ENCODE measurements at regions not wholly inside any gene's neighbourhood (a gene's known extent, or its start where the extent isn't known, plus 50 kb on each side); places are given as distances from the start of the nearest gene placed in this dataset.

DNA sequence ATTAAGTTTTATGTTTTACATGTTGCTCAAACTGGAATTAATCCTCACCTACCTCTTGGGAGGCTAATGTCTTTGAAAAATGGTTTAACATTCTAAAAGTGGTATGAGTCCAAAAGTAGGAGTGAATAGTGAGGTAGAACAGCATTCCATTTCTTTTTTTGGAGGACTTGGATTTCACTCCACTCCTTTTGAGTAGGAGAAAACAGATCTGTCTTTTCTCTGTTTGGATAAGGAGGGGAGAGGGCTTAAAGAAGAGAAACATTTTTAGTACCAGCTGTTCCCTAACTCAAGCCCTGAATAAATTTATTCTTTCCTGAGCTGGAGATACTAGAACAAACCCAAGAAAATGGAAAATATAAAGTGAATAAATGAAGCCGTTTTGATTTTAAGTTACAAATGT is 687.9 kb downstream of the MECOM start:
- Histone ChIP-seq H3K4me1 (ENCODE audit: control insufficient read depth, insufficient read depth, low read length) (peaks cover 7% of the 10 kb centered on the region), H3K36me3 (ENCODE audit: insufficient read depth, low read length) (no peaks in the 10 kb centered on the region), H3K9ac (ENCODE audit: low read depth, low read length) (no peak overlapping the region), H3K9me3 (replicated peaks; ENCODE audit: low read length) (no peaks in the 10 kb centered on the region), H3K27me3 (ENCODE audit: control insufficient read depth, insufficient read depth, low read length) (no peaks in the 10 kb centered on the region), H3K4me3 (ENCODE audit: low read length) (no peak overlapping the region), H3K4me2 (ENCODE audit: low read length) (no peak overlapping the region)

DNA sequence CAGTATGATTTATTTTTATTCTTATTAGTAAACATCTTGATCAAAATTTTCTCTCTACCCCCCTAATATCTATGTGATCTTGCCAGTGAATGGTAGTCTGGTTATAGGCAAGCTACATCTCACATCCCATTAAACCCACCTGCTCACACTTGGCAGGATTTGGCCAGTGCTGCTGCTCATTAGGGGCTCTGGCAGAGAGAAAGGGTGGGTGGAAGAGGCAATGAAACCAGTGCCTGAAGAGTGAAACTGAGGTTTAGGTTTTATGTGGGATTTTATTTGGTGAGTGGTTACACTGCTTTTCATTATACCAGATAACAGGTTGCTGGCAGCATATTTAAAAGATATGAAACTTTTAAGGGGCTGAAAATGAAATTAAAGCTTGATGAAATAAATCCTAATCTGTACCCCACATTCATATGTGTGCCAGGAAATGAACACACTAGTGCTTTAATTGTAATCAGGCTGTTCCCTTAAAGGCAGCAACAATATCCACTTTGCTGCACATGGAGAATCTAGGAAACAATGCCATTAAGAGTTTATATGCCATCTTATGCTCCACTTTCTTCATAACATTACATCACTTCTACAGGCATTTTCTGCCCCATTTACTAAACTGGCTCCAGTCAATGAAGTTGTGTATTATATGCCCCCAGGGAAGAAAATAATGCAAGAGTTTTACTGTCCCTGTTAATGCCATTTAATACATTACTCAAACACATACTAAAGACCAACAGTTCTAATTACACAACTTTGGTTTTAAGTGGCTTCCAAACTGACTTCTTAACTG is 688.7 kb downstream of the MECOM start:
- H3K4me2 ChIP-seq (ENCODE audit: low read length), result no peak overlapping the region
- H3K4me3 ChIP-seq (ENCODE audit: low read length), result no peak overlapping the region

DNA sequence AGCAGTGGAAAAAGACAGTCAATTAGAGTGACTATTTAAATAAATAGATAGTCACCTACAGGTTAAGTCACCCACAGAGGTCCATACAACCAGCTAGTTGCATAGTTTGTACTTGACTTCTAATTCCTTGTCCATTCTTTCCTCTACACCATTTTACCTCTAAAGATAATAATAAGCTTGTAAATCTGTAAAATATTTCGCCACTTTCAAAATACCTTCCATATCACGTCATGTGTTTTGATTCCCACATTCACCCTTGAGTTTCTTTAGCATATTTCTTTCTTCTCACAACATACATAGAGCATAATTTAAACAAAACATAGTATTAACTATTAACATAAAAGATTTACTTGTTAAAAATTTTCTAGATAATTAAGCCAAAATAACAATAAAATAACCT is 689.6 kb downstream of the MECOM start:
- Histone ChIP-seq H3K4me3 (ENCODE audit: low read length) (no peak overlapping the region), H3K4me1 (ENCODE audit: control insufficient read depth, insufficient read depth, low read length) (peaks cover 7% of the 10 kb centered on the region), H3K36me3 (ENCODE audit: insufficient read depth, low read length) (no peaks in the 10 kb centered on the region), H3K9ac (ENCODE audit: low read depth, low read length) (no peak overlapping the region), H3K4me2 (ENCODE audit: low read length) (no peak overlapping the region), H3K27me3 (ENCODE audit: control insufficient read depth, insufficient read depth, low read length) (no peaks in the 10 kb centered on the region), H3K9me3 (replicated peaks; ENCODE audit: low read length) (no peaks in the 10 kb centered on the region)

More for the DNA sequence above, 688.7 kb downstream of the MECOM start:
- Histone ChIP-seq H3K9me3 (replicated peaks; ENCODE audit: low read length) (no peaks in the 10 kb centered on the region), H3K4me1 (ENCODE audit: control insufficient read depth, insufficient read depth, low read length) (peaks cover 7% of the 10 kb centered on the region), H3K9ac (ENCODE audit: low read depth, low read length) (no peak overlapping the region), H3K36me3 (ENCODE audit: insufficient read depth, low read length) (no peaks in the 10 kb centered on the region), H3K27me3 (ENCODE audit: control insufficient read depth, insufficient read depth, low read length) (no peaks in the 10 kb centered on the region)

DNA sequence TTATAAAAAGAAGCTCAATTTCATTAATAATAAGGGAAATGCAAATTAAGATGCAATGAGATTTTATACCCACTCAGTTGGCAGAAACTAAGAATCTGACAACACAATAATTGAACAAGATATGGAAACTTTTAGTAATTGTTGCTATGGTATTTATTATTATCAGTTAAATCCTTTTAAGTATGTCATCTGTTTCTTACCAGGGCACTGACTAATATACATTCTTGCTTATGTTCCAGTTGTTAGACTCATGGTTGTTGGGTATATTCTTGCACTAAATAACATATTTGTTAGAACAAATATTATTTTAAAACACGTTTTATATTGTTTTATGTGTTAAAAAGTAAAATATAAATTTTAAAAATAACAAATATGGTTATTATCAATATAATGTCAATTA is 690.3 kb downstream of the MECOM start:
- peaks cover 4% of the 10 kb centered on the region for H3K4me1 ChIP-seq (ENCODE audit: control insufficient read depth, insufficient read depth, low read length)
- H3K9ac ChIP-seq (ENCODE audit: low read depth, low read length), result no peak overlapping the region
- no peaks in the 10 kb centered on the region for H3K27me3 ChIP-seq (ENCODE audit: control insufficient read depth, insufficient read depth, low read length)
- H3K4me2 ChIP-seq (ENCODE audit: low read length), result no peak overlapping the region
- H3K36me3 ChIP-seq (ENCODE audit: insufficient read depth, low read length), result no peaks in the 10 kb centered on the region
- no peak overlapping the region for H3K4me3 ChIP-seq (ENCODE audit: low read length)
- no peaks in the 10 kb centered on the region for H3K9me3 ChIP-seq (replicated peaks; ENCODE audit: low read length)

DNA sequence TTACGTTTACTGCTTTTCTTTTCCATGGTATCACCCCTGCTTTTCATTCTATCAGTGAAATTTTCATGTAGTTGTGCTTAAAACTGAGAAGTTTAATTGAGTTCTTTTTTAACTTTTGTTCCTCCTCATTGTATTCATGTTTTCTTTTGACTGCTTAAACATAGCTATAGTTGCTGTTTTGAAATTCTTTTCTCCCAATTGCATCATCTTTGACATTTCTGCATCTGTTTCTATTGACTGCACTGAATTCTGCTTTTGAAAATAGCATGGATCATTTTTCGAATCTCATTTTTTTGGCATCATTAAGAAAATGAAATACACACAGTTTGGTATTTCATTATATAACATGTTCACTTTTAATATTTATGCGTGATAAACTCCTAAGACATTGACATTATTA is 694.9 kb downstream of the MECOM start:
- Histone ChIP-seq H3K4me2 (ENCODE audit: low read length) (no peak overlapping the region), H3K9ac (ENCODE audit: low read depth, low read length) (no peak overlapping the region), H3K27me3 (ENCODE audit: control insufficient read depth, insufficient read depth, low read length) (no peaks in the 10 kb centered on the region), H3K36me3 (ENCODE audit: insufficient read depth, low read length) (no peaks in the 10 kb centered on the region), H3K4me1 (ENCODE audit: control insufficient read depth, insufficient read depth, low read length) (no peaks in the 10 kb centered on the region), H3K4me3 (ENCODE audit: low read length) (no peak overlapping the region), H3K9me3 (replicated peaks; ENCODE audit: low read length) (no peaks in the 10 kb centered on the region)

DNA sequence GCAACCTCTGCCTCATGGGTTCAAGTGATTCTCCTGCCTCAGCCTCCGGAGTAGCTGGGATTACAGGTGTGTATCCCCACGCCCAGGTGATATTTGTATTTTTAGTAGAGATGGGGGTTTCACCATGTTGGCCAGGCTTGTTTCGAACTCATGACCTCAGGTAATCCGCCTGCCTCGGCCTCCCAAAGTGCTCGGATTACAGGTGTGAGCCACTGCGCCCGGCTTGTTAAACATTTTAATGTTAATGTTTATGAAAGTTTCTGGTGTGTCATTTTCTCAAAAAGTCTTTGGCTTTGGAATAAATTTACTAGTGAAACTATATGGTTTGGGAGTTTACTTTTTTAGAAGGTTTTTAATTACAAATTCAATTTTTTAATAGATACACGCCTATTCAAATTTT is 698.8 kb downstream of the MECOM start:
- Histone ChIP-seq H3K27me3 (ENCODE audit: control insufficient read depth, insufficient read depth, low read length) (no peaks in the 10 kb centered on the region), H3K9ac (ENCODE audit: low read depth, low read length) (no peak overlapping the region), H3K4me2 (ENCODE audit: low read length) (no peak overlapping the region), H3K36me3 (ENCODE audit: insufficient read depth, low read length) (no peaks in the 10 kb centered on the region), H3K9me3 (replicated peaks; ENCODE audit: low read length) (no peaks in the 10 kb centered on the region), H3K4me3 (ENCODE audit: low read length) (no peak overlapping the region), H3K4me1 (ENCODE audit: control insufficient read depth, insufficient read depth, low read length) (no peaks in the 10 kb centered on the region)

DNA sequence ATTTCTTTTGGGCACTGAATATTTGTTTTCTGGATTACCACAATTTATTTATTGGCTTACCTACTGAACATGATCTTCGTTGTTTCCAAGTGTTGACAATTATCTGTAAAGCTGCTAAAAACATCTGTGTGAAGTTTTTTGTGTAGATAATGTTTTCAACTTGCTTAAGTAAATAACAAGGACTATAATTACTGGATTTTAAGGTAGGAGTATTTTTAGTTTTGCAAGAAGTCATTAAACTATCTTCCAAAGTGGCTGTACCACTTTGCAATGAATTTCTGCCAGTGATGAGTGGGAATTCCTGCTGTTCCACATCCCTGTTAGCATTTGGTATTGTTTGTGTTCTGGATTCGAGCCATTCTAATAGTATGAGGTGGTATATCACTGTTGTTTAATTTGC is 702.2 kb downstream of the MECOM start:
- H3K4me2 ChIP-seq (ENCODE audit: low read length), result no peak overlapping the region
- H3K36me3 ChIP-seq (ENCODE audit: insufficient read depth, low read length), result no peaks in the 10 kb centered on the region
- no peak overlapping the region for H3K4me3 ChIP-seq (ENCODE audit: low read length)
- no peak overlapping the region for H3K9ac ChIP-seq (ENCODE audit: low read depth, low read length)
- no peaks in the 10 kb centered on the region for H3K4me1 ChIP-seq (ENCODE audit: control insufficient read depth, insufficient read depth, low read length)
- H3K27me3 ChIP-seq (ENCODE audit: control insufficient read depth, insufficient read depth, low read length), result no peaks in the 10 kb centered on the region
- no peaks in the 10 kb centered on the region for H3K9me3 ChIP-seq (replicated peaks; ENCODE audit: low read length)

DNA sequence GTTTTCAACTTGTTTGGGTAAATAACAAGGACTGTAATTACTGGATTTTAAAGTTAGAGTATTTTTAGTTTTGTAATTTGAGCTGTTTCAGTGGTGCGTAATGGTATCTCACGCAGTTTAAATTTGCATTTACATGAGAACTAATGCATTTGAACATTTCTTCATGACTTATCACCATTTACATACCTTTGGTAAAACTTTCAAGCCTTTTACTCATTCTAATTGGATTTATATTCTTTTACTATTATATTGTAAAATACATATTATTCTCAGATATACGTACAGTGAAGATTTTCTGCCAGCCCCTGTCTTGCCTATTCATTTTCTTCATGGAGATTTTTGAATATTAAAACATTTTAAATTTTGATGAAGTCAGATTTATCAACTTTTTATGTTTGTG is 703.8 kb downstream of the MECOM start:
- H3K4me2 ChIP-seq (ENCODE audit: low read length), result no peak overlapping the region
- no peaks in the 10 kb centered on the region for H3K27me3 ChIP-seq (ENCODE audit: control insufficient read depth, insufficient read depth, low read length)
- H3K9ac ChIP-seq (ENCODE audit: low read depth, low read length), result no peak overlapping the region
- no peaks in the 10 kb centered on the region for H3K9me3 ChIP-seq (replicated peaks; ENCODE audit: low read length)
- H3K4me3 ChIP-seq (ENCODE audit: low read length), result no peak overlapping the region
- H3K36me3 ChIP-seq (ENCODE audit: insufficient read depth, low read length), result no peaks in the 10 kb centered on the region
- no peaks in the 10 kb centered on the region for H3K4me1 ChIP-seq (ENCODE audit: control insufficient read depth, insufficient read depth, low read length)

DNA sequence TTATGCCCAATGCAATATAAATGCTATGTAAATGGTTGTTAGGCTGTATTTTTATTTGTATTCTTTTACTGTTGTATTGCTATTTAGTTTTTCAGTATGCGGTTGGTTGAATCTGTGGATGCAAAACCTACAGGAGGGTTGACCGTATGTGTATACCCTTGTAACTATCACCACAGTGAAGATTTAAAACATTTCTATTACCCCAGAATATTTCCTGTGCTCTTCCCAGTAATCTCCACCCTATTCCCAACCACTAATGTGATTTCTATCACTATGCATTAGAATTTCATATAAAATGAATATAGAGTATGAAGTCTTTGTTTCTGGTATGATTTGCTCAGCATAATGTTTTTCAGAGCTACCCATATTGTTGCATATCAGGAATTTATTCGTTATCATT is 705.0 kb downstream of the MECOM start:
- no peak overlapping the region for H3K4me3 ChIP-seq (ENCODE audit: low read length)
- H3K9ac ChIP-seq (ENCODE audit: low read depth, low read length), result no peak overlapping the region
- H3K36me3 ChIP-seq (ENCODE audit: insufficient read depth, low read length), result no peaks in the 10 kb centered on the region
- no peaks in the 10 kb centered on the region for H3K4me1 ChIP-seq (ENCODE audit: control insufficient read depth, insufficient read depth, low read length)
- no peak overlapping the region for H3K4me2 ChIP-seq (ENCODE audit: low read length)
- H3K9me3 ChIP-seq (replicated peaks; ENCODE audit: low read length), result no peaks in the 10 kb centered on the region
- H3K27me3 ChIP-seq (ENCODE audit: control insufficient read depth, insufficient read depth, low read length), result no peaks in the 10 kb centered on the region

DNA sequence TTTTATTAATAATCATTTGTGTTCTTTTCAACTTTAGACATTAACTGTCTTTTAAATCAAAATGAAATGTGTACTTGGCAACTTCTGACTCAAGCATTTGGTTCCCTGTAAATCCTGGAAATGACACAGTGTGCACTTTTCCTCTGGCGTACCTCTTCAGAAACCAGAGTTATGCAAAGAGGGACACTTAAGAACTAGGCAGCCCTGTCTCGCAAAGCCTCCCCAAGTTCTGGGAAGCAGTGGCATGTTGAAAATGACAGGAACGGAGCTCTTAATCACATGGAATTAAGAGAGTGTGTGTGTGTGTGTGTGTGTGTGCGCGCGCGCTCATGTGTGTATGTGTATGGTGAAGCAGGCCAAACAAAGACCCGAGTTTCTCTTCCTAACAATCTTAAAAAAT is 707.4 kb downstream of the MECOM start:
- Histone ChIP-seq H3K4me3 (ENCODE audit: low read length) (no peak overlapping the region), H3K9me3 (replicated peaks; ENCODE audit: low read length) (no peaks in the 10 kb centered on the region), H3K27me3 (ENCODE audit: control insufficient read depth, insufficient read depth, low read length) (no peaks in the 10 kb centered on the region), H3K4me2 (ENCODE audit: low read length) (no peak overlapping the region), H3K36me3 (ENCODE audit: insufficient read depth, low read length) (no peaks in the 10 kb centered on the region), H3K9ac (ENCODE audit: low read depth, low read length) (no peak overlapping the region), H3K4me1 (ENCODE audit: control insufficient read depth, insufficient read depth, low read length) (no peaks in the 10 kb centered on the region)

DNA sequence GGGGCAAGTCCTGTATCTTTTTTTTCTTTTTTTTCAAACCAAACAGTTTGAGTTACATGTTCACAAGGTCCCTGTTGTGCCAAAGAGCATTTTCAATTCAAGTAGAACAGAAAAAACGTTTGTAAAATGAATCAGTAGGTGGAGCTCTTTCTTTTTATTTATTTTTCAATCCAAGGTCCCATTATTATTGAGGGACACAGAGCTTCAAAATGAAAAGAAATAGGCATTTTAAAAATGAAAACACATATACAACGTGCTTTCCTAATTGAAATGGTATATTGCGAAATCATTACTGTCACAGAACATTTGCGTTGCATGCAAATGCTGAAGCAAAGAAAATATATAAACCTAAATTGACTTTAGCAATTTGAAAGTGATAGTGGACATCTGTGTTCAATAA is 711.0 kb downstream of the MECOM start:
- no peak overlapping the region for H3K4me3 ChIP-seq (ENCODE audit: low read length)
- no peak overlapping the region for H3K9ac ChIP-seq (ENCODE audit: low read depth, low read length)
- H3K4me2 ChIP-seq (ENCODE audit: low read length), result no peak overlapping the region
- H3K4me1 ChIP-seq (ENCODE audit: control insufficient read depth, insufficient read depth, low read length), result no peaks in the 10 kb centered on the region
- no peaks in the 10 kb centered on the region for H3K27me3 ChIP-seq (ENCODE audit: control insufficient read depth, insufficient read depth, low read length)
- no peaks in the 10 kb centered on the region for H3K36me3 ChIP-seq (ENCODE audit: insufficient read depth, low read length)
- no peaks in the 10 kb centered on the region for H3K9me3 ChIP-seq (replicated peaks; ENCODE audit: low read length)

DNA sequence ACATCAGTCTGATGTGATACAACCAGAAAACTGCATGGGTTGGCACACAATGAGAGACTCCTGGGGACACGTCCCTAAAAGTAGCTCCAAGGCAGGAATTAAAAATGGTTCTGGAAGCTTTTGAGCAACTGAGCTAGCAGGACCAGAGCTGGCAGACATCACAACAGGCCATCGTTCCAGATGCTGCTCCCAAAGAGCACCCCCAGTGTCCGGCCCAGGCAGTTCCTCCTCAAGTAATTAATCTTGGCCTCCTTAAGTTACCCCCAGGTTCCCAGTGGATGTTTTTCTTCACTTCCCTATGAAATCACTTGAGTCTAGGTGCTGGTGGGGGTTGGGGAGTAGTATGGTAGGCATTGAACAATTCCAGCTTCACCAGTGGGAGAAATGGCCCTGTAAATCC is 711.6 kb downstream of the MECOM start:
- Histone ChIP-seq H3K4me3 (ENCODE audit: low read length) (no peak overlapping the region), H3K4me2 (ENCODE audit: low read length) (no peak overlapping the region), H3K9ac (ENCODE audit: low read depth, low read length) (no peak overlapping the region), H3K27me3 (ENCODE audit: control insufficient read depth, insufficient read depth, low read length) (no peaks in the 10 kb centered on the region), H3K36me3 (ENCODE audit: insufficient read depth, low read length) (no peaks in the 10 kb centered on the region), H3K9me3 (replicated peaks; ENCODE audit: low read length) (no peaks in the 10 kb centered on the region), H3K4me1 (ENCODE audit: control insufficient read depth, insufficient read depth, low read length) (no peaks in the 10 kb centered on the region)

All from skeletal muscle satellite cell (primary cell).